HUDEP-2 (cell line): ENCODE measurements at regions not wholly inside any gene's neighbourhood (a gene's known extent, or its start where the extent isn't known, plus 50 kb on each side); places are given as distances from the start of the nearest gene placed in this dataset.

Source experiments
- DNase-seq, 76 experiments: peaks; one replicate each; lab custom pipeline; 2025; ENCODE audit not compliant: unreplicated experiment in 76 of 76; lab: John Stamatoyannopoulos, UW

- no peak for DNase-seq
These were observed 666.4 kb downstream of the KCNT2 start for GRCh38 chr1:195941795-195942194.

GRCh38 chr1:195941314-195941713, 666.9 kb downstream of the KCNT2 start:
- no peak for DNase-seq

DNA sequence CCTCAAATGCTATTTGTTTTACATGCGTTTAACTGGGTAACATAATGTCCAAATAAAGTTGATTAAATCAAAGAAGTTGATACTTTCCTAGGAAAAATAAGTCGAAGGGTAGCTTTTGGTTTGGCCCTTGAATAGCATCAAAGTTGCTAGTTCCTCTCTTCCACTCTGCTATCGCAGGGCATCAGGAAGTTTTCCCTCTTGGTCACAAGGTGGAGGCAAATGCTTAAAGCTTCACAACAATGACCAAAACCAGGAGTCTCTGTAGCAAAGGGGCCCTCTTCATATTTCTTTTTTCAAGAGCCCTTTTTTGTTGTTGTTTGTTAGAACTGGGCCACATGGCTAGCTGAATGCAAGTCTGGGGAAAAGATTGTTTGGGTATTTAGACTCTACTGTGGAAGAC, 668.4 kb downstream of the KCNT2 start:
- peak in 1 of 76 experiments; percentile 3 for DNase-seq

DNA sequence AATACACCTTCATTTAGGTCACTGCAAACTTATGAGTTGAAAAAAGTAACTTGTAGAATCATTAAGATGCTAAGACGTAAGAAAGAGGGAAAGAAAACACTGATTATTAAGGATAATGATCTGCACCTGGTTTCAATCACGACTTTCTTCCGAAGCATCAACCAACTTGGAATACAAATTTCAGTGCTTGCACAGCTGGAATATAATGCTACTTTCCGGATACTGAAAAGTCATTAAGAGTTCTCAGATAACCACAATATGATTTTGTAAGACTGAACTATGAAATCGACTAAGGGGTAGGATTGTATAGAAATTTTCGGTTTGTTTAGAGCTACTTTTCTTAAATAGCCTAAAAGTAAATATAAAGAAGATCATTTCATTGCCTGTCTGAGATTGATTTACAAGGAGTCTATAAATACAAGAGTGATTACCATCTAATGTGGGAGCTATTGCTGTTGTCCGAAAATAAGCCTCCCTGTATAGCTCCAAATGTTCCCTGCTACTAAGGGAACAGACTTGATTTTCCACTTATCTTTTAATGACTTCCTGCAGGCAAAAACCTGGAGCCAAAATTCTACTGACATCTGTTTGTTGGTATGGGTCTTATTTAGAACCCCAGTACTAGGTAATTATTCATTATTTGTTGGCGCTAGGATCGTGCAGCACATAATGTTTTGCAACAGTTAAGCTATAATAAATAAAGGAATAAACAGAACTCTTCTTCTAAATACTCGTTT, 673.3 kb downstream of the KCNT2 start:
- DNase-seq = no peak

DNA sequence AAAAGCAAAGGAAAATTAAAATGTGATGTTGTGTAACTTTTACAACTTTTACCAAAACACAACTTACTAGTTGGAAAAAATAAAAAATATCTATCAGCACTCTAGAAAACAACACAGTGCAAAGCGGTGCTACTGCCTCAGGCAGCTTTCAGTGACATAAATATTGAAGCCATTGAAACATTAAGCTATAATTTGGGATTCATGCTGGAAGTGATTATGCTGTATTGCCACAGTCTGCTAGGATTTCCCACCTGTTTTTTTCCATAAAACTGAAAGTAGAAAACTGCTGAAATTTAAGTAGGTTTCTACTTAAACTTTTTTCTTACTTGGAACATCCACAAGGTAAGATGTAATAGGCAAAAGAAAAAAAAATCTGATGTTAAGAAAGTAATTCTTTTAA, 674.4 kb downstream of the KCNT2 start:
- DNase-seq = no peak

DNA sequence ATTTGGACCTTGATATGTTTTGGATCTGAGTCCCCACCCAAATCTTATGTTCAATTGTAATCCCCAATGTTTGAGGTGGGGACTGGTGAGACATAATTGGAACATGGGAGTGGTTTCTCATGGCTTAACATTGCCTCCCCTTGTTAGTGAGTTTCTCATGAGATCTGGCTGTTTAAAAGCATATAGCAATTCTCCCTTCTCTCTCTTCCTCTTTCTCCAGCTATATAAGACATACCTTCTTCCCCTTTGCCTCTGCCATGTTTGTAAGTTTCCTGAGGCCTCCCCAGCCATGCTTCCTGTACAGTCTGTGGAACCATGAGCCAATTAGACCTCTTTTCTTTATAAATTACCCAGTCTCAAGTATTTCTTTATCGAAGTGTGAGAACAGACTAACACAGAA, 692.4 kb downstream of the KCNT2 start:
- no peak for DNase-seq

- DNase-seq = no peak
These were observed 699.2 kb downstream of the KCNT2 start for GRCh38 chr1:195909061-195909460.

GRCh38 chr1:195908121-195908520, 700.1 kb downstream of the KCNT2 start:
- no peak for DNase-seq

- no peak for DNase-seq
These were observed 705.0 kb downstream of the KCNT2 start for GRCh38 chr1:195903203-195903602.

DNA sequence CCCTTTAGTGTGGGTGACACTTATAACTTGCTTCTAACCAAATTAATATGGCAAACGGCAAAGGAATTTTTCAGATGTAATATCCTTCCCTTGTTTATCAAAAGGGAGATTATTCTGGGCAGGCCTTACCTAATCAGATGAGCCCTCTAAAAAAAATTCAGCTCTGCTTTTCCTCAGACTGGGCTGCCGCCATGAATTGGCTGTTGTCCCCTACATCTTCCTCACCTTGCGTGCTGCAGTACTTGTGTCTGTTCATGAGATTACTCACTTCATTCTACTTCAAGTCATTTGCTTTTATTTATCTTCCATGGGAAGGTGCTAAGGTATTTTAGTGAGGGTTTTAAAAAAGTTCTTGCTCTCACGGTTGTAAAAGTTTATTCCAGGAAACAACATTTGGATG, 705.5 kb downstream of the KCNT2 start:
- DNase-seq = no peak

DNA sequence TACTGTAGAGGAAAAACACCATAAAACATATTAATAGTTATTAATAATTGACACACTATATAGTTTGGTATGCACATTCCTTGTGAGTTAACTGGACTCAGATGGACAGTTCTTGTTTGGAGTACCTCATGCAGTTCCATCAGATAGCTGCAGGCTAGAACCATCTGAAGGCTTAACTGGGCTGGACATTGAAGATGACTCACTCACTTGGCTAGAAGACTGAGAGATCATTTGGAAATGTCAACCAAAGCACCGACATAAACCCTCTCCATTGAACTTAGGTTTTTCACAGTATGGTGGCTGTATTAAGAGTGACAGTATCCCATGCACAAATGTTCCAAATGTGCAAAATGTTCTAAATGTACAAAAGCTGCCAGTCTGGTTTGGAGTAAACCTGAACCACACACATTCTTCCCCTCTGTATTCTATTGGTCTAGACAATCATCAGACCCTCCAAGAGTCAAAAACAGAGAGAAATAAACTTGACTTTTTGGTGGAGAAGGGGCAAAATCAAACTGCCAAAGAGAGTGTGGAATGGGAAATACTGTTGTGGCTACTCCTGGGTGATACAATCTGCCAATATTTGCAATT, 708.4 kb downstream of the KCNT2 start:
- DNase-seq = peak in 43 of 76 experiments; percentile 1 to 80 (median 34)

GRCh38 chr1:195898924-195899323, 709.3 kb downstream of the KCNT2 start:
- DNase-seq = peak in 18 of 76 experiments; percentile 5 to 67 (median 17)

DNA sequence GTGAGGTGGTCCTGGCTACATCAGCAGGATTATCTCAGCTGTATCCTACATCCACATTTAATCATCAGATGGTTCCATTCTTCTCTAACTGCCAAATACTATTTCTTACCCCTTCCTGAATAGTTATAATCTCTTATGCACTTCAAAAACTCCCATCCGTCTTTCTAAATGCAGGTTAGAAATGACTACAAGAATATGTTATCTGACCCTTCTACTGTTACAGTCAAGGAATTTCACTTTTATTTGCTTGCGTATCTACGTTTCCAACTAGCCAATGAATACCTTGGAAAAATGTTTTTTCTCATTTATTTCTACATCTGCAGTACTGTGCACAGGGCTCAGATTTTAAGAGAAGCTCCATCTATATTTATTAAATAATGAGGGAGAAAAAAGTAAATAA, 709.9 kb downstream of the KCNT2 start:
- DNase-seq = no peak

DNA sequence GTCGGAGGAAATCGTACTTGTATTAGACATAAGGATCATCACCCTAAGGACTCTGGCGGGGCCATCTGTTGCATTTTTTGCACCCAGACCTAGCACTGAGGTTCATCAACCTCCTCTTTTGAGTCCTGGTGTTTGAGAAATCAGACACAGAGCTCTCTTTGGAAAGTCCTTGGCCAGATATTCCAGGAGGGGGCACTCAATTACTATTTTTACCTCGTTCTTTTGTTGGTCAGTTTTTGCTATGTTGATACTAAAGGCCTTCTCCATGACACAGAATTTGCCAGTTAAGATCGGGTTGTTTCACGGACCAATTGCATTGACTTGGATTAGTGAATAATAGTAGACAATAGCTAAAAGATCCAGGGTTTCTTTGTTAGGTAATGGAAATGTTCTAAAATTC, 711.2 kb downstream of the KCNT2 start:
- DNase-seq = peak in 9 of 76 experiments; percentile 1 to 40 (median 13)

DNA sequence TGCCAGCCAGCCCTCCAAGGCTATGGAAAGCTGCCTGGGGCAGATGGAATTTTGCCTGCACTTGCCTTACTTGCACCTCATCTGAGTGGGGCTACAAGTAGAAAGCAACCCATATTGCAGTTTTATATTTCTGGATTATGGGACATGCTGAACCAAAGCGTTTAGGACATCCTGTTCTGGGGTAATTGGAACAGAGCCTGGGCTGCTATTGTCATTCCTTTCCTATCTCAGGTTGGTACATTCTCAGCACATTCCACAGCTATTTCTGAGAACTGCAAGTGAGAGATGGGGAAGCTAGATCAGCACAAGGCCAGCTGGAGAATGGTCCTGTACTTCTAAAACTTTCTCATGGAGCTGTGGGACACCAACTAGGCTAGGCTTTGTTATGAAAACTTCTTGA, 713.8 kb downstream of the KCNT2 start:
- DNase-seq = no peak

DNA sequence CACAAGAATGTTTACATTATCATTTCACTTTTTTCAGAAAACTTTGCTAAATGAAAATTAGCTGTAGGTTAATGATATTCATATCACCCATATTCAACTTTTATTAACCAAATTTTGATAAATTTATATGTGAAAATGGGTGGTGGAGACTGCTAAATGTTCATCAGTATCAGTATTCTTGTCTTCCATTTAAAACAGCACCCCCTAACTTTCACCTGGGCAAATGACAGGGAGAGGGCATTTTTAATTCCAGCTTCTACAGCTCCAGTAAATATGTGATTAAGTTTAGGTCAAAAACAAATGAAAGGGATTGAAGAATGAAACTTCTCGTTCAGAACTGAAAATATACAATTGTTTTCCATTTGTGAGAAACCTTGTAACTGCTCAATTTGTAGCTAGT, 722.2 kb downstream of the KCNT2 start:
- DNase-seq = peak in 2 of 76 experiments; percentile 7

GRCh38 chr1:195878478-195878877, 729.8 kb downstream of the KCNT2 start:
- DNase-seq = no peak

GRCh38 chr1:195876792-195877191, 731.4 kb downstream of the KCNT2 start:
- no peak for DNase-seq

GRCh38 chr1:195872376-195872775, 735.9 kb downstream of the KCNT2 start:
- DNase-seq = no peak

GRCh38 chr1:195867638-195868037, 740.6 kb downstream of the KCNT2 start:
- DNase-seq = no peak

- peak in 61 of 76 experiments; percentile 2 to 76 (median 39) for DNase-seq
These were observed 741.4 kb downstream of the KCNT2 start for GRCh38 chr1:195866781-195867222.

- DNase-seq = no peak
These were observed 742.0 kb downstream of the KCNT2 start for GRCh38 chr1:195866091-195866780.
